Activated CD4-positive, alpha-beta T cell treated with anti-CD3 and anti-CD28 coated beads for 24 hours (primary cell): ENCODE measurements at regions not wholly inside any gene's neighbourhood (a gene's known extent, or its start where the extent isn't known, plus 50 kb on each side); places are given as distances from the start of the nearest gene placed in this dataset.
"Not testable (repeated sequence)": the region's sequence is repeated elsewhere in the genome, so short reads cannot be mapped to it uniquely, and the experiment has no call there.

ENCODE experiments used
- DNase-seq, 2 donors: peaks; one replicate each; pipeline ENCODE4 v3.0.0-alpha.2; 2020; ENCODE audit warnings: low read depth in 2 of 2

DNA sequence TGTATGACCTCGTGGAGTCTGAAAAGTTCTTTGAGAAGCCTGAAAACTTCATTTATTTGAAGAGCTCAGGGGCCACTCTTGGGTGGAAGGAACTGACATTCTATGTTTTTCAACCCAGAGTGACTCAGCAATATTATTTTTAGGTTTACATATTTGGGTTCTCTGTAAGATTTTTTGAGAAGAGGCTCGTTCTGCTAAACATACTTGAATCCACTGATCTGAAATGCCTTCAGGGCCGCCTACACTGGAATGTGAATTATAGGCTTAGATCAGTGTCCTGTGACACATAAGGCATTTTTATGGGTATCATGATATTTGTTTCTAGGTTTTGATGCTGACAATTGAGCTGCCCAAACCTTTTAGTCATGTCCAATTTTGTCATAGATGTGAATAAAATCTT lies 86.2 kb downstream of the PSAT1 start:
- DNase-seq, result no peak

DNA sequence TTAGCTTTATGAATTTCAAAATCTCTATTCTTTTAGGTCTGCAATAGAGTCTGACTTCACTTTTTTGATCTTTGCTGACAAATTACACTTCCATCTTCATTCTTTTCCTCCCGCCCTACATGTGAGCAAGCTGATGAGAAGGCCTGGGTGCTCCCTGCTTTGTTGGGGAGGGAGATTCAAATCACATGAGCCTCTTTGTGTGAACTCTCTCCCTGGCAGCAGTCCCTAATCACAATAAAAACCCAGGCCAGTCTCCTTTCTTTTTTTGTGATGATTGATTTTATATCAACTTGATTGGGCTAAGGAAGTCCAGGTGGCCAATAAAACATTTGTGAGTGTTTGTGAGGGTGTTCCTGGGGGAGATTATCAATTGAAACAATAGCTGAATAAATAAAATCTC lies 89.4 kb downstream of the PSAT1 start:
- no peak for DNase-seq

DNA sequence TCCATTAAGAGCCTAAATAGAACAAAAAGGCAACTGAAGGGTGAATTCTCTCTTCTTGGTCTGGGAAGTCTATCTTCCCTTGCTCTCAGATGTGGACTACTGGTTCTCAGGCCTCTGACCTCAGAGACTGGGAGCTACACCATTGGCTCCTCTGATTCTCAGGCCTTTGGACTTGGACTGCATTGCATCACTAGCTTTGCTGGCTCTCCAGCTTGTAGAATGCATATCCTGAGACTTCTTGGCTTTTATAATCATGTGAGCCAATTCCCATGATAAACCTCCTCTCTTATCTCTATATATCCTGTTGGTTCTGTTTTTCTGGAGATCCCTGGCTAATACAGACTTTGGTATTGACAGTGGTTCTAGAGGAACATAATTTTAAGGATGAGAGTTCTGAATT lies 89.8 kb downstream of the PSAT1 start:
- no peak for DNase-seq

DNA sequence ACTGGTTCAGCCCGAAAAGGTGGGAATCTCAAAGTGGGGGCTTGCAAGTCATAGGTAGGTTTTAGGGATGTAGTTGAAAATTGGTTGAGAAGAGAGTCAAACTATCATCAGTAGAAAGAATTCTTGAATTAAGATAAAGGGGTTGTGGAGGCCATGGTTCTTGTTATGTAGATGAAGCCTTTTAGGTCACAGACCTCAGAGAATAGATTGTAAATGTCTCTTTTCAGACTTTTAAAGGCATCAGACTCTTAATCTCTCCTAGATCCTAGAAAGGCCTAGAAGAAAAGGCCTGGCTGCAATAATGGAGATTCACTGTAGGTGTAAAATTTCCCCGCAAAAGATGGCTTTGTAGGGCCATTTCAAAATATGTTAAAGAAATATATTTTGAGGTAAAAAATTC lies 96.4 kb downstream of the PSAT1 start:
- DNase-seq, result no peak

DNA sequence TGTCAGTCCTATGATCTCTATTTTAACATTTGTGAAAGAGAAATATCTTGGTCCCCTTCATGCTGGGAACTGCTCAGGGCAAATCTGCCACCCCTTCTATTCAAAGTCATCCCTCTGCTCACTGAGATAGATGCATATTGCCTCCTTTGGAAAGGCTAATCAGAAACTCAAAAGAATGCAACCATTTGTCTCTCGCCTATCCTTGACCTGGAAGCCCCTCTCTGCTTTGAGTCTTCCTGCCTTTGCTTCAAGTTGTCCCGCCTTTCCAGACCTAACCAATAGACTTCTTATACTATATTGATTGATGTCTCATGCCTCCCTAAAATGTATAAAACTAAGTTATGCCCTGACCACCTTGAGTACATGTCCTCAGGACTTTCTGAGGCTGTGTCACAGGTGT lies 97.0 kb downstream of the PSAT1 start:
- no peak for DNase-seq

DNA sequence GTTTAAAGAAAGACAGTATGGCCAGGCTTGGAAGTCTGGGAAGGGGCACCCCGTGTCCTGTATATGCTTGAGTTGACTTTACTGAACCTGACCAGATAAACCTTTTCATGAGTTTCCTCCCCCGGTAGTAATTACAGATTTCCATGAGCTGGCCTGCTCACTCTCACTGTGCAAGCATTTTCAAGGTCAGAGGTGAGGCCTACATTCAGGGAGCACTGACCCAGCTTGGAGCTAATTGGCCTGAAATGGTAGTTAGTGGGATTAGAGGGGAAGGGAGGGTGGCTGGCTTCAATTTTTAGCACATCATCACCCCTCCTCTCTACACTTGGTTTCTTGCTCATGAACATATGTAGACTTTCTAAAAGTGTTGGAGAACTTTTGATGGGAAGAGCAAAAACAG lies 99.2 kb downstream of the PSAT1 start:
- DNase-seq, result no peak

DNA sequence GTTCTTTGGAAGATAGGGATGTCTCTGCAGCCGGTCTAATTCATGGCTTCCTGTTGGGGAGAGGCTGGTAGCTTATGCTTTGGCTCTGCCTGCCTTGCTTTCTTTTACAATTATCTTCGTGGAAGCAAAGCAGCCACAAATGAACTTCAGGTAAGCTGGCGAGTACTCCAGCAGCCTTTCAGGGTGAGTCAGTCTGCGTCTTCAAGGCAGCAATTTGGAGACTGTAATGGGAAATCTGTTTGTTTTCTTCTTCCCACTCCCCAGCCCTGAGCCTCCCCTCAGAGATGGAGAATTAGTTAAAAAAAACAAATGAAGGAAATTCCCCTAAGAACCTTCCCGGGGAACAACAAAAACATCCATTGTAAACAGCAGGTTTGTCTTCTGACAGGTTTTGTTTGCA lies 100.1 kb downstream of the PSAT1 start:
- no peak for DNase-seq

DNA sequence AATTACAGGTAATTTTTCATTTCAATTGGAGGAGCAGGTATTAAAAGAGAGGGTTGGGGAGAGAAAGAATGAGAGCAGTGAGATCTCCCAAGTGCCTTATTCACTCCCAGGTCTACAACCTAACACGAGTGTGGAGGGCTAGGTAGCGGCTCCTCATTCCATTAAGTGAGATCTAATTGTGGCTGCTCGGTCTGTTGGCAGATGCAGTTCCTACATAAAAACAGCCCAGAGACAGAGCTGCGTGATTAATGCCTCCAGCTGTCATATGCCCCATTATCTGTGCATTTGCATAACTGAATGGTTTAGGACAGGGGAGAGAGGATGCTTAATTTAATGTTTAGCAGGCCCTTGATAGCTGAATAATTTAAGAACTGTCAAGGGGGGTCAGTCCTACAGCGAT lies 100.5 kb downstream of the PSAT1 start:
- DNase-seq, result no peak

DNA sequence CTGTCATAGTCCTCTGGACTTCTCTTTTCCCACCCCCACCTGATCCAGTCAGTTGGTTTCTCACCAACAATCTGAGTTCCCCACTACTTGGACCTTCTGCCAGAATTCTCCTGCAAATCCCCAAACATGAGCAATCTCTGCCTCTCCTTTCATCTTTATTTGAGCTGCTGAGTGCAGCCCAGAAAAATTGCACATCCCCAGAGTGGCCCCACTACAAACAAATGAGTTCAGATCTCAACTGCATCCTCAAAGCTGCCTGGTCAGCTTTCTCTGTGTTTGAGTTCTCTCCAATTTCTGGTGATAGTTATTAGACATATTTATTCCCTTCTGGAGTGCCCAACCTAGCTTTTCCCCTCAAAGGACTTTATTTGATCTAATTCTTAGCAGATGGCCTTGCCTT lies 102.2 kb downstream of the PSAT1 start:
- DNase-seq, result no peak

DNA sequence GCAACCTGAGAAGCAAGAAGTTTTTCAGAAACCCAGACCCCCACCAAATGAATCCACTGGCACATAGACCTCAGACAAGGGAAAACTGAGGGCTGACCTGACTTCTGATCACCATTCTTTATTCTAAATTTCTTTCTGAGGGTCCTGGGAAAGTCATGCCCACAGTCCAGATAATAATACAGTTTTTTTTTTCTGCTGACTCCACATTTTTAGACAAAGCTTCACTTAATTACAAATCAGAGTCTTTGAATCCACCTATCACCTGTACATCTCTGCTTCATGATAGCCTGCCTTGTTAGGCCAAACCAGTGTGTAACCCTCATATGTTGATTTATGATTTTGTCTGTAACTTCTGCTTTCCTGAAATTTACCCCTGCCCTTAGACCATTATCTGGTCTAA lies 103.6 kb downstream of the PSAT1 start:
- no peak for DNase-seq

DNA sequence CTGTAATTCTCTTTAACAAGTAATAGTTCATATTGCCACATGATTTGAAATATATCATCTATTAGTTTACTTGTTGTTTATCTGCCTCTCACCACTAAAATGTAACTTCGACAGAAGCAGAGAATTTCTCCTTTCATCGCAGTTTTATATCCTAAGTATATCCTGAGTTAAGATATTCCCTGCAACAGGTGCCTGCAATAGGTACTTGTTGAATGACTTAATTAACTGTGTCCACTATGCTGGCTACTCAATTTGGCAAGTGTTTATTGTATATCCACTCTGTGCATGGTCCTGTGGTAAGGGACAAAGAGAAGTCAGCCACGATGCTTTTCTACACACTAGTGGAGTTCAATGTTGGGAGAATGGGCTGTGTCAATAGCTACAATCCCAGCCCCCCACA lies 108.5 kb downstream of the PSAT1 start:
- no peak for DNase-seq

DNA sequence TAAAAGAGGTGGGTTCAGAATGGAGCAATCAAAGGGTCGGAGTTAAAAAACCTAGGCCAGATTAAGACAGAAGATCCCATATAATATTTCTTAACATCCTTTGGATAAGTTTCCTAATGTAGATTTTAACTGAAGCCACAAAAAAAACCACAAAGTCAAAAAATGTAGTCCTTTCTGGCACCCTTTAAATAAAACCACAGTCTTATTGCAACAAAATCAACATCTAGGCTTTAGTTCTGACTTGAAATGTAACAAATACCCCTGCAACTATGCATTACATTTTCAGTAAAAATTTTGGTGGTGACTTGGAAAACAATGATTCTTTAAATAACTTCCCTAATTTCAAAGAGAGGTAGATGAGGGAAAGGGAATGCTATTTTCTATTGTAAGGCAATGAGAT lies 109.2 kb downstream of the PSAT1 start:
- DNase-seq, result no peak

DNA sequence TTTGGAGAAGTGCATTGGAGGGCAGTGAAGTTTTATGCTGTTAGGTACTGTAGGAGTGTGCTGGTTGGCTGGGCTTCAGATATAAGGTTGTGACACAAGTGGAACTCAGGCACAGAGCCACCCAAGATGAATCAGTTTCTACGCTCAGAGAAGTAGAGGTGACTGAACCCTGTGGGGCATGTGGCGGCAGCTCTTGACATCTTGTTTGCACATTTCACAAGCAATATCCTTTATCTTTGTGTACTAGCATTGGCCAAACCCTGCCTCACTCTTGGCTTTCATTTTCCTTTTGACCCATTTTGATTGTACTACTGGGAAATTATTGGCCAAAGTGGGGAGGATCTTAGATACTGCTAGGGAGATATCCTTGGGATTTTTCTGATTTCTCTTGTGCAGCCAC lies 110.0 kb downstream of the PSAT1 start:
- no peak for DNase-seq

DNA sequence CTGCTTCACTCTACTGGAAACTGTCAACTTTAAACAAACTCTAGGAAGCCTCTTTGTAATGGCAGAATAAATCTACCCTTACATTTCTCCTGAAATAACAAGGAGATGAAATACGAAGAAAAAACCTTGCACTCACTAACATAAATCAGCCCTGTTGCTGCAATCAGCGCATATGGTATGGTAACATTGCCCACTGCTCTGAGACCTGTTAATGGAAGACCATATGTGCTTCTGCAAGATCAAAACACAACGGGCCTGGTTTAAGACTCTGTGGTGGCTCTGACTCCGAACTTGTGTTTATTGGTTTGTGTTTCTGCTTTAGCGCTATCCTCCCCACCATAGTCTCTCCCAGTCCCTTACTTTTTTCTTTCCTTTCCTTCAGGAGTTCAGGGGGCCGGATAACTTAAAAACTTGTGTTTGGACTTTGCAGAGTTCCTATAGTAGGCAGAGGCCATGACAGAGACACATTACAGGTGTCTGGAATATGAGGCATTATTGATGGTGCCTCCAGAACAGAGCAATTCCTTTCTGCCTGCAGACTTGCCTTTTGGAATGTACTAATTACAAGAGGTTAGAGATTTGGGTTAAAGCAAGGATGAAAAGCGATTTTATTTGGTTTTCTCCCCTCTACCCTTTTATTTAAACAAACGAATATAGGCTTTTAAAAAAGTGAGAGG lies 110.8 kb downstream of the PSAT1 start:
- no peak for DNase-seq

DNA sequence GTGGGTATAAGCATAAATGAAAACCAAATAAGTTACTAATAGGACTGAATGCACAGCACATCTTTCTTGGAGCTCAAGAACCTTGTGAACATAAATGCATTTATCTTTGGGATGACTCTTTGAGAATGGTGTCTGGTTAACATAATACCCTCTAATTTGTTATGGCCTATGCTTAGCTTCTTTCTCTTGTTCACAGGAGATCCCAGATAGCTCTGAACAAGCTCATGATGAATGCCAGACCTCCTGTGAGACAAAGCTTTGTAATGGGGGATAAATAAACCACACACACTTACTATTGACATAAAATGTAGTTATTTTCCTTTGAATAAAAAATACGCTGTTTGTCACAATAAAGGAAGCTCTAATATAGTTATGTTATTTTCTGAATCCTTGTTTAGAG lies 111.5 kb downstream of the PSAT1 start:
- no peak for DNase-seq

DNA sequence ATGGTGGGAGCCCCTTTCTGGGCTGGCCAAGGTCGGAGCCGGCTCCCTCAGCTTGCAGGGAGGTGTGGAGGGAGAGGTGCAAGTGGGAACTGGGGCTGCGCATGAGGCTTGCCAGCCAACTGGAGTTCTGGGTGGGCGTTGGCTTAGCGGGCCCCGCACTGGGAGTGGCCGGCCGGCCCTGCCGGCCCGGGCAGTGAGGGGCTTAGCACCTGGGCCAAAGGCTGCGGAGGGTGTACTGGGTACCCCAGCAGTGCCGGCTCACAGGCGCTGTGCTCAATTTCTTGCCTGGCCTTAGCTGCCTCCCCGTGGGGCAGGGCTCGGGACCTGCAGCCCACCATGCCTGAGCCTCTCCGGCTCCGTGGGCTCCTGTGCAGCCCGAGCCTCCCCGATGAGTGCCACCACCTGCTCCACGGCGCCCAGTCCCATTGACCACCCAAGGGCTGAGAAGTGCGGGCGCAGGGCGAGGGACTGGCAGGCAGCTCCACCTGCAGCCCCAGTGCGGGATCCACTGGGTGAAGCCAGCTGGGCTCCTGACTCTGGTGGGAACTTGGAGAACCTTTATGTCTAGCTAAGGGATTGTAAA lies 113.1 kb downstream of the PSAT1 start:
- not testable (repeated sequence) for DNase-seq

DNA sequence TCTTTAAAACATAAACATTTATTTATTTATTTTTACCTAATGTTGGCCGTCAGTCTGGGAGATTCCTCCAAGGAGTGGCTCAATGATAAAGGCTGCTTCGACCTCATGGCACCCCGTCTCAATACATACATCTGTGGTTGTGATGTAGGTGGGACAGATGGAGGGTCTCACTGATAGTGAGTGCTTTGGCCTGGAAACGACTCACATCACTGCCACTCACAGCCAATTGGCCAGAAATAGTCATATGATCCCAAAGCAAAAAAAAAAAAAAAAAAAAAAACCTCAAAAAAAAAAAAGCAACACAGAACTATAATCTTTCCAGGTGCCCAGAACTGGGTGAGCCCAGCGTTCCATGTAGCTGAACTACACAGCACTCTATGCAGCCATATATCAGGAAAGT lies 125.4 kb downstream of the PSAT1 start:
- no peak for DNase-seq

DNA sequence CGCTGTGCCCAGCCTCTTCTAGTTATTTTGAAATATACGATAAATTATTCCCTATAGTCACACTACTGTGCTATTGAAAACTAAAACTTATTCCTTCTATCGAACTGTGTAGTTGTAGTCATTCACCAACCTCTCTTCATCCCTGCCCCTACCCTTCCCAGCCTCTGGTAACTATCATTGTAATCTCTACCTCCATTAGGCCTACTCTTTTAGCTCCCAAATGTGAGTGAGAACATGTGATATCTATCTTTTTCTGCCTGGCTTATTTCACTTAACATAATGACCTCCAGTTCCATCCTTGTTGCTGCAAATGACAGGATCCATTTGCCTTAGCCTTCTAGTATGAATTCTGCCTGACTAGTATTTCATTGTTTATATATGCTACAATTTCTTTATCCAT lies 127.4 kb downstream of the PSAT1 start:
- DNase-seq, result no peak

DNA sequence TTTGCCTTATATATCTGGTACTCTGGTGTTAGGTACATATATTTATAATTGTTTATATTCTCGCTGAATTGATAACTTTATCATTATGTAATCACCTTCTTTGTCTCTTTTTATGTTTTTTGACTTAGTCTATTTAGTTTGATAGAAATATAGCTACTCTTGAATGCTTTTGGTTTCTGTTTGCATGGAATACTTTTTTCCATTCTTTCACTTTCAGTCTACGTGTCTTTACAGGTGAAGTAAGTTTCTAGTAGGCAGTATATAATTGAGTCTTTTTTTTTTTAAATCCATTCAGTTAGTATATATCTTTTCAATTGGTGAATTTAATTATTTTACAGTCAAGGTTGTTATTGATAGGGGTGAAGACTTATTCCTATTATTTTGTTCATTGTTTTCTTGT lies 131.7 kb downstream of the PSAT1 start:
- no peak for DNase-seq

DNA sequence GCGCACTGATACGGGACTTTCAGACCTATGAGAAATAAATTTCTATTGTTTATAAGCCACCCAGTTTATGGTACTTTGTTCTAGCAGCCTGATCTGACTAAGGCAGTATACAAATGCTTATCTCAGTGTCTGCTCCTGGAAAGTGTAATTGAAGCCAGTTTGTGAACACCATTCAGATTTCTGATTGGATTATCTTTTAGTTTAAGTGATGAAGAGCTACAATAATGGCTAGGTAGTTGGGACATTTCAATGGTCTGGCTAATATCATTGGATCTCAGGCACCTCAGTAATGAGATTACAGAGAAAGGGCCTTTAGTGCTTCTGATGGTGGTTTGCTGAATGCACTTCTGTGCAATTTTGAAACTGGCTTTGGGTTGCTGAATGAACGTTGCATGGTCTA lies 133.5 kb downstream of the PSAT1 start:
- DNase-seq, result no peak

DNA sequence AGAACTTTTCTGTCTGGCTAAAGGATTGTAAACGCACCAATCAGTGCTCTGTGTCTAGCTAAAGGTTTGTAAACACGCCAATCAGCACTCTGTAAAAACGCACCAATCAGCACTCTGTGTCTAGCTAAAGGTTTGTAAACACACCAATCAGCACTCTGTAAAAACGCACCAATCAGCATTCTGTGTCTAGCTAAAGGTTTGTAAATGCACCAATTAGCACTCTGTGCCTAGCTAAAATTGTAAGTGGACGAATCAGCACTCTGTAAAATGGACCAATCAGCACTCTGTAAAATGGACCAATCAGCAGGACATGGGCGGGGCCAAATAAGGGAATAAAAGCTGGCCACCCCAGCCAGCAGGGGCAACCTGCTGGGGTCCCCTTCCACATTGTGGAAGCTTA lies 134.1 kb downstream of the PSAT1 start:
- DNase-seq, result not testable (repeated sequence)

DNA sequence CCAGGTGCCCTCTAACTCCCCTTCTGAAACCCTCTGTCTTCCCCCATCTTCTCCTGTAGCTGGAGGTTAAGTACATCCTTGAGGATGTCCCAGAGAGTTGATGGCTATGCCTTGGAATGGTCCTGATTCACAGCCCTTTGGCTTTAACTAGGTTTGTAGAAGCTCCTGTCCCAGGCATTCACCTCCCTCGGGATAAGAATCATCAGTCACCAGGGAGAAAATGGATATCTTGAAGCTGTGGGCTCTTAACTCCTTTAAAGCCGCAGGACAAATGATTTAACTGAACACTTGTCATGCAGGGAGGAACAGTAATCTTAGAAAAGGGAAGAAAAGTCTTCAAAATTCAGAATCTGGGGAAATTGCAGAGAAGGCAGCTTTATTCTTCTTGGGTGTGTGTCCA lies 139.9 kb downstream of the PSAT1 start:
- DNase-seq, result no peak

DNA sequence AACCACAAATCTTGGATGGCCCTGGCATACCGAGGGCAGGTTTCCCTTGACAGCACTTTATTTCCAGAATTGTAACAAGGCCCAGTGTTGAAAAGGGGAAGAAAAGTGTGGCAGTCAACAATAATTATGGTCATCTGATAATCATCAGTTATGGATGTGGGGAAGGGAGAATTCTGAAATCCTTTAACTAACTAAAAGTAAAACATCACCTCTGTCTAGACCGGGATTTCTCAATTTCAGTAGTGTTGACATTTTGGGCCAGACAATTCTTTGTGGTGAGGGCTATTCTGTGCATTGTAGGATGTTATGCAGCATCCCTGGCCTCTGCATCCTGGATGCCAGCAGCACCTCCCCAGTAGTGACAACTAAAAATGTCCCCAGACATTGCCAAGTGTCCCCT lies 140.4 kb downstream of the PSAT1 start:
- no peak for DNase-seq

DNA sequence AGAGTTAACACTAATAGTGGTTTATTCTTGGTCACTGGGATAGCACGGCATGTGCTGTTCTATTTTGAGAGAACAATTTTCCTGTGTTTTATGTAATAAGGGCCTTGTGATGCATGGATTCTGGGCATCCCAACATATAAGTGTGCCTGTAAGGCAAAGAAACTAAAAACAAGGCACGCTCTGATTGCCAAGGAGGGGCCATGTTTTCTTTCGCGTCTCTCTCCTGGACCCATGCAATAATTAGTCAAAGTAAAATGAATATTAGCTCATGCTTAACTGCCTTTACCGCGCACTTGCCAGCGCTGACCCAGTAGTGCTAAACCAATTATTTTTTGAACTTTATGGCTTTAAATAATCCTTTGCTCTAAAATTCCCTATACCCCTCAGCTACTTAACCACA lies 140.9 kb downstream of the PSAT1 start:
- no peak for DNase-seq
